C4-2B (cell line): ENCODE measurements at regions not wholly inside any gene's neighbourhood (a gene's known extent, or its start where the extent isn't known, plus 50 kb on each side); places are given as distances from the start of the nearest gene placed in this dataset.

Experiments used
- H3K27ac ChIP-seq: fragments of 450-650 bp; 2 replicates; pipeline ENCODE4 v1.5.1; 2017
- CTCF ChIP-seq: fragments of 450-650 bp; conservative IDR thresholded peaks from 2 replicates; pipeline ENCODE4 v1.5.1; 2017; ENCODE audit warnings: mild to moderate bottlenecking
- ZFX ChIP-seq: fragments of 450-650 bp; IDR thresholded peaks from 2 replicates; pipeline ENCODE4 v1.6.1; 2017

DNA sequence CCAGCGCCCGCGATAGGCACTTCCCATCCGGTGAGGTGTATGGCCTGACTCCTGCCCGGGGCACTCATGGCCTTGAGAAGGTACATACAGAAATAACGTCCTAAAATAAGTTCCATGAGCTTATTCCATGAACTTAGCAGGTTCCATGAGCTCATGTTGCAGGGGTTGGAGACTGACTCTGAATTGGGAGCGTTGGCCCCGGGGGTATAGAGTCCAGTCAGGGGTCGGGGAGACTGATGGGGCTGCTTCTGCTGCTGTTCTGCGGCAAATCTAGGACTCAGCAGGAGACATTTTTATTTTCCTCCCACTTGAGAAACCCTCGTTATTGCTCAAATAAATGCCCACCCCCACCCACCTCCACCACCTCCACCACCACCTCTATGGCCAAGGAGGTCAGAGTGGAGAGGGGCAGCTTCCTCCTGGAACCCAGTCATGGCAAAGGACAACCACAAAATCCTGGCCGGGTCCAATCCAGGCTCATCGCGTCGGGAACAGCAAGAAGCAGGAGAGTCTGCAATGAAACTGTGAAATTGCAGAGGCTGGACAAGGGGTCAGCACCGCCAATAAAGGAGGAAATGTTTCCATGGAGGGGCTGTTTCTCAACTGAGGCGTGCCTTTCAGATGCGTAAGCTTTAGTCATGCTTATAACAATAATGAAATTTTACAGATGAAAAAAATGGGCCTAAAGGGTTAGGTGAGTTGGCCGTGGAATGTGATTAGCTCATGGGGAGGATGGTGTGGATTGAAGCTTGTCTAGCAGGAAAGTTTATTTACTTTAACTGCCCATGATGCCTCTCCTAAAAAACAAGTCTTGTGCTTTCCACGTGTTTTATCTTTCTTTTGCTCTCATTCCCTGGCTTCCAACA, 136.6 kb upstream of the ALKAL2 start:
- no peak for TF ChIP-seq CTCF
- no peak for TF ChIP-seq ZFX
- H3K27ac ChIP-seq: no peak overlapping the region

DNA sequence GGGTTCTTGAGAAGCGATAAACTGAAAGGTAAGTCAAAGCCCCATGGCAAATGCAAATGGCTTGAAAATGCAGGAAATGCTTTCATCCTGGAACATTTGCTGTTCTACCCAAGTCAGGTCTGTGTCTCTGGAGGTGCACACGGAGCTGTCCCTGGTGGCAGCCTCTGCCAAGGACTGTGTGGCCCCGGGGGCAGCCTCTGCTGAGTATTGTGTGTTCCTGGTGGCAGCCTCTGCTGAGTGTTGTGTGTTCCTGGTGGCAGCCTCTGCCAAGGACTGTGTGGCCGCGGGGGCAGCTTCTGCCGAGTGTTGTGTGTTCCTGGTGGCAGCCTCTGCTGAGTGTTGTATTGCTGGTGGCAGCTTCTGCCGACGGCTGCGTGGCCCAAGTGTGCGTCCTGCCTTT, 135.6 kb upstream of the ALKAL2 start:
- H3K27ac ChIP-seq: no peak overlapping the region
- TF ChIP-seq ZFX: no peak

DNA sequence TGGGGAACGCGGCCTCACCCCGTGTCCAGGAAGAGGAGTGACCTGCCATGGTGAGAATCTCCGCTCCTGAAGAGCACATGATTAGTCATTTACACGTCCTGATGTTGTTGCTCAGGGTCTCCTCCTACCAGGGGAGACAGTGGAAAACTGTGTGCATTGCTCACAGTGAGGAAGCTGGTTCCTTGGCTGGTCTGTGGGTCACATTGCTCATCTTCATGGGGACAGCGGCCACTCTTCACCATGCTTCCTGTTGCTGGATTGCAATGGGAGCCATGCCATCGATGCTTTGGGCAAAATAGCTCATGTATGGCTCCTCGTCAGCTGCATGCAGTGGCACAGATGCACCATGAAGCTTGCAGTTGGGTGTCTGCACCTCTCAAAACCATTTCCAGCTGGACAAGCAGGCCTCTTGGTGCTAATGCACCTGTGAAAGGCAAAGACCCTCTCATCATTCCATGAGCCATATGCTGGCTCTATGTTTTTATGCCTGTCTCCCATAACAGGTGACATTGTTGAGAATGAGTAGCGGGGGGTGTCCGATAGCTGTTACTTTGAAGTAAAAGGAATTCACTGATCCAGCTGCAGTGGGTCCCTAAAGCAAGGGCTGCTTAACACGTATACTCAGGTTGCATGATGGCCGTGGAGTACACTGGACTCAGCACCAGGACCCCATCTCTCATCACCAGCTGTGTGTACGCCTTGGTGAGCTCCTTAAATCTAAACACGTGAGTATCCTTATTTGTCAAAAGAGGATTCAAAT, 135.0 kb upstream of the ALKAL2 start:
- TF ChIP-seq ZFX (no peak), CTCF (no peak)
- no peak overlapping the region for H3K27ac ChIP-seq

DNA sequence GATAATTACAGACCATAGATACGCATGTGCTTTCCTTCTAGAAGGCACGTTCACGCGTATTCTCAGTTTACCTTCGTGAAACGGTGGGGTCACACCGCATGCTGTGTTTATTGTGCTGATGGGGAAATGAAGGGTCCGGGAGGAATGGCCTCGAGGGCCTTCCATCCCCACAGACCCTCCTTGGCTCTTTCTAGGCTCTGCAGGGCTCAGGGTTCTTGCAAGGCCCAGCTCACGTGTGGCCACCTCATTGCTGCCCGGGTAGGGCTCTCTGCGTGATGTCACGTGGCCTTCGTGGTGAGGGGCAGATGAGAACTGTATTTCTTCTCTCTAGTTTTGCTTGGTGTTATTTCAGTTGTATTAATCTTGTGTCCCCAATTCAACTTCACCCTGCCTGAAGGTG, 133.5 kb upstream of the ALKAL2 start:
- TF ChIP-seq CTCF: no peak
- no peak for TF ChIP-seq ZFX
- H3K27ac ChIP-seq: no peak overlapping the region

- no peak overlapping the region for H3K27ac ChIP-seq
- TF ChIP-seq CTCF (no peak), ZFX (no peak)
Measured at GRCh38 chr2:419687-420317, 131.9 kb upstream of the ALKAL2 start.

GRCh38 chr2:417662-418061, 129.8 kb upstream of the ALKAL2 start:
- TF ChIP-seq ZFX: no peak
- no peak for TF ChIP-seq CTCF

DNA sequence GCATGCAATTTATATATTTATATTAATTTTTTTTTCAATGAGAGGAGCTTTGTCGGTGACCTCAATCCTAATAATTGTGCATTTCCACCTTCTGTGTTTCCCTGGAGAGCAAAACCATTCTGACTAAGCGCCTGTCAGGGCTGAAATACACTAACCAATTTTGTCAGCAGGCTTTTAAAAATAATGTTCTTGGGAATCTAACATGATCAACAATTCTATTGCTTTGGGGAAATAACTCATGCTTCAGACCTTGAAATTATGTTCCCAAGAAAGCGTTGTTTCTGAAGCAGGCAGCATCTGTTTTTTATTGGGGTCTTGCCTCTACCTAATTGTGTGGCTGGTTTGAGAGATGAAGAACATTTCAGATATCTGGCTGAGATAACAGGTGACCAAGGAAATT, 129.1 kb upstream of the ALKAL2 start:
- no peak for TF ChIP-seq ZFX
- no peak for TF ChIP-seq CTCF
- H3K27ac ChIP-seq: no peak overlapping the region

More at GRCh38 chr2:417662-418061, 129.8 kb upstream of the ALKAL2 start:
- no peak overlapping the region for H3K27ac ChIP-seq
